Nucleus accumbens (tissue), 56 donors: ENCODE measurements at regions not wholly inside any gene's neighbourhood (a gene's known extent, or its start where the extent isn't known, plus 50 kb on each side); places are given as distances from the start of the nearest gene placed in this dataset.
"Not testable (repeated sequence)": the region's sequence is repeated elsewhere in the genome, so short reads cannot be mapped to it uniquely, and the experiment has no call there.

Experiments
- DNase-seq, 56 donors: peaks; one replicate each; lab custom pipeline; 2025; lab: John Stamatoyannopoulos, UW

DNA sequence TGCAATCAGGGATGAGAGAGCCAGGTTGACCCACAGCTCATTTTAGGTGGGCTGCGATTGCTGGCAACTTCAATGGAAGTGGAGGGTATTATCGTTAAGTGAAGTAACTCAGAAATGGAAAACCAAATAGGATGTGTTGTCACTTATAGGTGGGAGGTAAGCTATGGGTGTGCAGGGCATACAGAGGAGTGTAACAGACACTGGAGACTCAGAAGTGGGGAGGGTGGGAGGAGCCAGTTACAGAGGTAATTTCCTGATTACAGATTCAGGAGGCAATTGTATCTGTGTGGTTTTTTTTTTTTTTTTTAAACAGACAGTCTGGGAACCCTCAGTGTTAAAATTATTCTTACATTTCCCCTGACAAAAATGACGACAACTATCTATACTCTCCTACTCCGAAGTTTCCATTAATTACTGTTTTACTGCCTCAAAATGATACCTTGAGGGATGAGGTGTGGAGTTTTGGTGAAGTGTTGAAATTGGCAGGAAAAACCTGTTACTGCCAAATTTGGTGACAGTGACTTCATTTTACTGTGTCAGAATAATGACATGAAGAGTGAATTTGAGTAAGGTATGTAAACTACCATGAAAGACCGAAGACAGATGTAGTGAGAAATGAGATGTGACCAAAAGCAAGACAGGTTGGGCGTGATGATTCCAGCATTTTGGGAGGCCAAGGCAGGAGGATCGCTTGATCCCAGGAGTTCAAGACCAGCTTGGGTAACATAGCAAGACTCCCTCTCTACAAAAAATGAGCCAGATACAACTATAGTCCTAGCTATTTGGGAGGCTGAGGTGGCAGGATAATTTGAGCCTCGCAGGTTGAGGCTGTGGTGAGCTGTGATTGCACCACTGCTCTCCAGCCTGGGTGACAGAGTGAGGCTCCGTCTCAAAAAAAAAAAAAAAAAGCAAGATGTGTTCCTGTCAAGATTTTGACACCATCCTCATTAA lies 415.0 kb upstream of the AMELY start:
- no peak for DNase-seq

DNA sequence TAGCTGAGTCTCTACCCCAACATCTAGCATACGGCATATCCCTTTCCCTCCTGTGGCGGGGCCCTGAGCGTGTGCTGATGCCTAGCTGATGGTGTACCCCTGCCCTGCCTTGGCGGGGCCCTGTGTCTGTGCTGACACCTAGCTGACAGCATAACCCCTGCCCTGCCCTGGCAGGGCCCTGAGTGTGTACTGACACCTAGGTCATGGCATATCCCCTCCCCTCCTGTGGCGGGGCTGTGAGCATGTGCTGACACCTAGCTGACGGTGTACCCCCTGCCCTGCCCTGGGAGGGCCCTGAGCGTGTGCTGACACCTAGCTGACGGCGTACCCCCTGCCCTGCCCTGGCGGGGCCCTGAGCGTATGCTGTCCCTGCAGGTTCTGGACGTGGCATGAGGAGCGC lies 414.0 kb upstream of the AMELY start:
- no peak for DNase-seq

DNA sequence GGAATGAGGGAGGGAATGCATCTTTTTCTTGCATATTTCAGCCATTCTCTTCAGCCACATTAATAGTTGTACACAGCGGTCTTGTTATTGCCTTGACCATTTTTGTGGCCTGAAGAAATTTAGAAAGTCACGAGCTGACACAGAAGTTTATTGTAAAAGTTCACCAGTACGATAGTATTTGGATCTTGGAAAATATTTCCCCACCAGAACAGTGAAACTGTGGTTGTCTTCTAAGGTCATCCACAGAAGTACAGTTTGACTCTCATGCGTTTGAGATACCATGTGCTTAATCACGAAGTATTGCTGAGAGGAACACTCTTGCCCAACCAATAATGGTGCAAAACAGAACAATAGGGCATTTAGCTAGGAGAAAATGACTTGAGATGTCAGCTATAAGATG lies 409.2 kb upstream of the AMELY start:
- no peak for DNase-seq

DNA sequence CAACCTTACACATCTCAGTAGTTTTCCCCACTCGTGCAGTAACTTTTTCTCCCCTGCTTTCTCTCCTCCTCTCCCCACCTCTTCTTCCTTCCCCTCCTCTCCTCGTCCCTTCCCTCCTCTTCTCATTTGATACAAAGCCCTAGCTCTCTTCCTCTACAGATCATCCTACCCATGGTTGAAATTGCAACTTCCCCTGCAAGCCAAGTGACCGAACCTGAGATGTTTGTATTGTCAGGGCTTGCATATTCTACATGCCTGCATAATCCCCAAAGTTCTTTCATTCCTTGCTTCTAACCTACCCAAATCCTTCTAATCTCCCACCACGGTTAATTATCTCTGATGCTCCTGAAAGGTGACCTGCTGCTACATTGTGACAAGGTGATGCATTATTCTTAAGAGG lies 408.6 kb upstream of the AMELY start:
- not testable (repeated sequence) for DNase-seq

DNA sequence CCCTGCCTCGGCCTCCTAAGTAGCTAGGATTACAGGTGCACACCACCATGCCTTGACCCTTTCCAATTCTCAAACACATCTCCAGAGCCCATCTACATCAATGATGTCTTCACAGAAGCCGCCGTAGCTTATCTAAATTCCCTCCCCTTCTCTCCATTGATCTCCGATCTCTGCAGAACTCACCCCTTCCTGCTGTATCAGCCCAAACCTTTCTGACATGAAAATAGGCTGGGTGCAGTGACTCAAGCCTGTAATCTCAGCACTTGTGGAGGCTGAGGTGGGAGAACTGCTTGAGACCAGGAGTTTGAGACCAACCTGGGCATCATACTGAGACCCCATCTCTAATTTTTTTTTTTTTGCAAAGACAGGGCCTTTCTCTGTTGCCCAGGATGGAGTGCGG lies 406.6 kb upstream of the AMELY start:
- DNase-seq, result no peak

DNA sequence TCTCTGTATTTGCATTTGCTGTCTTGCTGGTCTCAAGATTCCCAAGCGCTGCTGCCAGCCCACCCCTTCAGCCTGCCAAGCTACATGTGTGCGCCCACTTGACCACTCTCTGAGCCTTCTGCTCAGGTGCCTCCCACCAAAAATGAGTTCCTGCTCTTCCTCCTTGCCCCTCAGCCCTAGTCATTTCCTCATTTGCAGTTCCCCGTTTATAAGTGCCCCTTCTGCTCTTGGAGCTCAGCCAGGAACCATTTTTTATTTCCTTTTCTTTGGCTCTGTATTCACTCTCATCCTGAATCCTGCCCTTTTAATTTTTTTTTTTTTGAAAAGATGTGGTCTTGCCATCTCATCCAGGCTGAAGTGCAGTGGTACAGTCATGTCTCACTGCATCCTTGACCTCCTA lies 406.0 kb upstream of the AMELY start:
- DNase-seq, result peak in 1 of 56 donors; percentile 0

DNA sequence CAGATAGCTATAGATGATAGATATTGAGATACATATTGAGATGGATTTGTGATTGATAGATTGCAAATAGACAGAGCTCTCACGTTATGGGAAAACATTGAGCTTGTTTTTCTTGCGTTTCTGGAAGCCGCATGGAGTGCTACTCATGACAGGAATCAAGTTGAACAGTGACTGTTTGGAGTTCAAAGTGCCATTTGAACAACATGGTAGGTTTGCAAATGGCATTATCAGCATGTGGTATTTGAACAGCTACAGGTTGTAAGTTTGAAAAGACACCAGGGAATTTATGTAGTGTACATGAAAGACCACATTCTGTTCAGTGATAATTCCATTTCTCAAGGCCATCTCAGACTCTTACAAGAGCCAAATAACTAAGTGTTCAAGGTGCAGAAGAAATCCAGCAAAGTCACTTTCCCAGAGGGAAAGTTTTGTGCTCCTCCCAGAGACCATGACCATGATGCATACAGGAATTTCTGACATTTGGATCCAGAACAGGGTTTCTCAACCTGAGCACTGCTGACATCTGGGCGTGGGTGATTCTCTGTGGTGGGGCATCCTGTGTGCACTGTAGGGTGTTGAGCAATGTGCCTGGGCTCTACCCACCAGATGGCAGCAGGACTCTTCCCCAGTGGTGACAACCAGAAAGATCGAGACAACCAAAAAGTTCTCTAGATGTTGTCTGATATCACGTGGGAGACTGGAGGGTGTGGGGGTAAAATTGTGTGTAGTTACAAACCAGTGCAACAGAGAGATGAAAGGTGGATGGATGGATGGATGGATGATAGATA lies 399.1 kb upstream of the AMELY start:
- DNase-seq, result no peak

DNA sequence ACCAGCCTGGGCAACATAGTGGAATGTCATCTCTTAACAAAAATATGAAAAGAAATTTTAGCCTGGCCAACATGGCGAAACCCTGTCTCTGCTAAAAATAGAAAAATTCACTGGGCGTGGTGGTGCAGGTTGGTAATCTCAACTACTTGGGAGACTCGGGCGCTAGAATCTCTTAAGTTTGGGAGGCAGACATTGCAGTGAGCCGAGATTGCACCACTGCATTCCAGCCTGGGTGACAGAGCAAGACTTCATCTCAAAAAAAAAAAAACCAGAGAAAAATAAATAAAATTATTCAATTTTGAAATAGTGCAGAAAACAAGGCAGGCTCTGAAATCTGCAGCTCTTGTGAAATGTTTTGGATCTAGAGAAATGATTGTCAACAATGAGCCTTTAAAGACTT lies 397.3 kb upstream of the AMELY start:
- no peak for DNase-seq

DNA sequence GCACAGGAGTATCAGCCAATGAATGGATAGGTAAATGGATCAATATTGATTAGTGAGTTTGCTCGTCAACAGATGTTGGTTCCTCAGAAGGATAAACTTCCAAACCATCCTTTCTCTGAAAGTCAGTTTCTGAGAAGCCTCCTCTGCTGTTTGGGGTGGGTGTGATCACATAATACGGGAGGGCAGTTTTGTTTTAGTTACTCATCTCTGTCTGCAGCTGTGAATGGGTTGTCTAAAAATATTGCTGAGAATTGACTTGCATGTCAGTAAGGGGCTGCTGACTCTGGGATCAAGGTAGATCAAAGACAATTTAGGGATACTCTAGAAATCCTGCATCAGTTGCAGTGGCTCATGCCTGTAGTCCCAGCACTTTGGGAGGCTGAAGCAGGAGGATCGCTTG lies 390.8 kb upstream of the AMELY start:
- DNase-seq, result no peak

DNA sequence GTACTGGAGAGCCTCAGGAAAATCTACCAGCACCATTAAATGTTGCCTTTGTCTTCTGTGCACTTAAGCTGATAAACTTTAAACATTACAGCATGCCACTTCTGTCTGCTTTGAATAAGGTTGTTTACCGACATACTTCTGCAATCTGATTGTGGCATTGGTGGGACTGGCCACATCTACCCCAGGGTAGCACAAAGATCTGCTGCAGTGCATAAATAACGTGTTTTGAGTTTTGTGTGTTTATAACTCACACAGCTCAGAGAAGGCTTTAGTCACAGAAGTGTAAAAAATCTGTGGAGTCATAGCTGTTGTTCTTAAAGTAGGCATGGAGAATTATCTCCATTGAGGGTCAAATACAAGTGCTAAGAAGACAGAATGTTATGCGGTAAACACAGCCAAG lies 388.4 kb upstream of the AMELY start:
- DNase-seq, result no peak

DNA sequence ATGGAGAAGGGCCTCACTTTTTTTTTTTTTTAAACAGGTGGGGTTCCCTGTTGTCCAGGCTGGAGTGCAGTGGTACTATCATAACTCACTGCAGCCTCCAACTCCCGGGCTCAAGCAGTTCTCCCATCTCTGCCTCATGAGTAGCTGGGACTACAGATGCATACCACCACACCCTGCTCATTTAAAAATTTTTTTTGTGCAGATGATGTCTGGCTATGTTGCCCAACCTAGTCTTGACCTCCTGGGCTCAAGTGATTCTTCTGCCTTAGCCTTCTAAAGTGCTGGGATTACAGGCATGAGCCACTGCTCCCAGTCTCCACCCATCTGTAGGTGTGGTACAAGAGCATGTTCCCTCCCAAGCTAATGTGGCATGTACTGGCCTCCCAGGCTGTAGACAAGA lies 380.6 kb upstream of the AMELY start:
- DNase-seq, result no peak

DNA sequence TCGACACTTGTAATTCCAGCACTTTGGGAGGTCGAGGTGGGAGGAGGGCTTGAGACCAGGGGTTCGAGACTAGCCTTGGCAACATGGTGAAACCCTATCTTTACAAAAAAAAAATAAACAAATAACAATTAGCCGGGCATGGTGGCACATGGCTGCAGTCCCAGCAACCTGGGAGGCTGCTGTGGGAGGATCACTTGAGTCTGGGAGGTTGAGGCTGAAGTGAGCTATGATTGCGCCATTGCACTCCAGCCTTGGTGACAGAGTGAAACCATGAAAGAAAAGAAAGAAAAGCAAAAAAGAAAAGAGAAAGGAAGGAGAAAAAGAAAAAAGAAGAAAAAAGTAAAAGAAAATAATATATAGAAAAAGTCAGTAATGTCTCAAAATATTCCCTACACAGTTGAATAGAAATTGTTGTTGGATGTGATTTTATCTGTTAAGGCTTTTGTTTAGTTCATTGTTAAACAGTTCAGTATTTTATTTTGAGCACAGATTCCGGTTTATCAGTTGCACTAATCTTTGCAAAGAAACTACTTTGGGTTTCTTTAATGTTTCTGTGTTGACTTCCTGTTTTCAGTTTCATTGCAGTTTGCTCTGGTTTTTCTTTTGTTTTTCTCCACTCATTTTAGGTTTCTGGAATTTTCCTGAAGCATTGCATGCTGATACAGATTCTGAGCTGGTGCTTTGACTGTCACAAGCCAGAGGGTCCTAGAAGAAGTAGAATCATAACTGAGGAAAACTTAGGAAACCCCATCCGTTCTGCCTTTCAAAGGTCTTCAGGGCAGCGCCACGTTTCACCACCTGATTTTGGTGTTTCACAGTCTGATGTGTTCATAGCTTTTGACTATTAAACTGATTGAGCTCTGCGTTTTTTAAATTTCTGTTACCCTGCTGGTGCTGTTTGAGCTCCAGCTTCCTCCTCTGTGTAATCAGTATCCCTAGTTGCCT lies 378.6 kb upstream of the AMELY start:
- DNase-seq, result no peak

DNA sequence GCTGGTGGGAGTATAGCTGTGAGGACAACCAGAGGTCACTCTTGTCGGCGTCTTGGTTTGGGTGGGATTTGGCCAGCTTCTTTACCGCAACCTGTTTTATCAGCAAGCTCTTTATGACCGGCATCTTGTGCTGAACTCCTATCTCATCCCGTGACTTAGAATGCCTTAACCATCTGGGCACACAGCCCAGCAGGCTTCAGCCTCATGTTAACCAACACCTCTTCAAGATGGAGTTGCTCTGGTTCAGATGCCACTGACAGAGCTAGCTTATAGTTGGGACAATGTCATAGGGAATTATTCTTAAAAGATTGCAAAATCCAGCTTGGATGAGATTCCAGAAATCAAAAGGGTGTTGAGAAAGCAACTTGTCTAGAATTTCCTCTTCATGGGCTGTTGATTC lies 377.1 kb upstream of the AMELY start:
- DNase-seq, result no peak

DNA sequence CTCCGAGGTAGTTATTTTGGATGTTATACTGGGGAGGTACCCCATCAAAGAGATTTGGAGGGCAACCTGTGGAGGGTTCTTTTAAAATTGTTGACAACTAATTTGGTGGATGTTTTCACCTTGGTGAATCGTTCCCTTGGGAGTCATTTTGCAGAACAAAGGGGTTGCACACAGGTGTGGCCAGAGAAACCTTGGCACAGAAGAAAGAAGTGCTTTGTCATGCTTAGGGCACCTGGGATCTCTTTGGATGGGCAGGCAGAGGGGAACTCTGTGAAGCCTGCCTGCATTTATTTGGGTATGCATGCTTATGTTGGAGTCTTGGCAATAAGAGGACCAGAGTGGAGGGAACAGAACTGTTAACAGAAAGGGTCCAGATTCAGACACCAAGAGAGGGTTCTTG lies 376.4 kb upstream of the AMELY start:
- DNase-seq, result not testable (repeated sequence)

DNA sequence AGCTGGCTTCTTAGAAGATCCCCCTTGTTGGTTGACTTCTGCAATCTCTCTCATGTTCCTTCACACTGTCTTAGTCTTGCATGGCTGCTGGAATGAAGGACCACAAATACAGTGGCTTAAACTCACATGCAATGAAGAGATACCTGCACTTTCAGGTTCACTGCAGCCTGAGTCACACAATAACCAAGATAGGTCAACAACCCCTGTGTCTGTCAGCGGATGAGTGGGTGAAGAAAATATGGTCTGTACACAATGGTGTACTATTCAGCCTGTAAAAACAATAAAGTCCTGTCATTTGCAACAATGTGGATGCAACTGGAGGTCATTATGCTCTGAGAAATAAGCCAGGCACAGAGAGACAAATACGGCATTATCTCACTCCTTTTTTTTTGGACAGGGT lies 373.8 kb upstream of the AMELY start:
- DNase-seq, result no peak

DNA sequence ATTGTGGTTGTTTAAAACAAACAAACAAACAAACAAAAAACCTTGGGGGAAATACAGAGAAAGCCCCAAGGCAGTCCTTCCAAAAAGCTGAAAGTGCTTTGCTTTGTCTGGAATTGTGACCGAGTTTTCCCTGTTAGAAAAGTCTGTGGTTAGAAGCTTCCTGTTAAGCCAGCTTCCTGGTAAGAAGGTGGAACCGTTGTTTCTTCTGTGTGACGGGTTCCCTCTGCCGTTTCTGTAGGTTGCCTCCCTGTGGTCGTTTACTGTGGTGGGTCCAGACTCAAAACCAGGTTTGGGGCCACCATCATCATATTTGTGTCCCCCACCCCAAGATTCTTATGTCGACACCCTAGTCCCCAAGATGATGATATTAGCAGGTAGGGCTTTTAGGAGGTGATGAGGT lies 371.4 kb upstream of the AMELY start:
- DNase-seq, result no peak

DNA sequence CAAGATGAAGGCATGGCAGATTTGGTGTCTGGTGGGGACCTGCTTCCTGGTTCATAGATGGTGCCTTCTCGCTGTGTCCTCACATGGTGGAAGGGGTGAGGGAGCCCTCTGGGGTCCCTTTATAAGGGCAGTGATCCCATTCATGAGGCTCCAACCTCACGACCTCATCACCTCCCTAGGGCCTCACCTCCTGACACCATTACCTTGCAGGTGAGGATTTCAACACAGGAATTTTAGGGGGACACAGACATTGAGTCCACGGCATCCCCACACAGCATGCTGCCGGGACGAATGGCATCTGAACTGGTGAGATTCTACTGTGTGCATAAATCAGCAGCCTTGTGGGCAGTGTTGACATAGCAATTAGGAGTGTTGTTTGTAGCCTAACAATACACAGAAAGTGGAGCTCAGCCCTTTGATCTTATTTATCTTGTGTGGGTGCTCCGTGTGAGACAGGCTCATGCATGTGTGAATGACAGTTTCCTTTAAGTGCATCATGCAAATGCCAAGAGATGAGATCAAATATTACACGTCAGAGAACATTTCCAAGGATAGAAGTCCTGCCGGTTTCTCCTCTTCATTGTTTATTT lies 368.7 kb upstream of the AMELY start:
- DNase-seq, result not testable (repeated sequence)

DNA sequence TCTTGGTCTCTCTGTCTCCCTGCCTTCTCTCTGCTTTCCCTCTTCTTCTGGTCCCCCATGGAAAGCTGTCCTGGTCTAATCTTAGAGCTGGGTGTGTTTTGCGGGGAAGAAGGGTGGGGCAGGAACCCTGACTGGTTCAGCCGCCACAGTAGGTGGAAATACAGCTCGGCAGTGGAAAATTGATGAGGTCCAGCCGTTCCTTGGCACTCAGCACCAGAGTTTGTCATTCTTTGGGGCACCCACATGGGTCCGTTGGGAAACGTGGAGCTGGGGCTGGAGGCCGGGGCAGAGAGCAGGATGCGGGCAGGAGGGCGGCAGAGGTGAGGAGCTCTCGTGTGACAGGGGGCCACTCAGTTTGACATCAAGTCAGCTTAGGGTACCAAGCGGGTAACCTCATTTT lies 364.2 kb upstream of the AMELY start:
- peak in 2 of 56 donors; percentile 0 for DNase-seq

DNA sequence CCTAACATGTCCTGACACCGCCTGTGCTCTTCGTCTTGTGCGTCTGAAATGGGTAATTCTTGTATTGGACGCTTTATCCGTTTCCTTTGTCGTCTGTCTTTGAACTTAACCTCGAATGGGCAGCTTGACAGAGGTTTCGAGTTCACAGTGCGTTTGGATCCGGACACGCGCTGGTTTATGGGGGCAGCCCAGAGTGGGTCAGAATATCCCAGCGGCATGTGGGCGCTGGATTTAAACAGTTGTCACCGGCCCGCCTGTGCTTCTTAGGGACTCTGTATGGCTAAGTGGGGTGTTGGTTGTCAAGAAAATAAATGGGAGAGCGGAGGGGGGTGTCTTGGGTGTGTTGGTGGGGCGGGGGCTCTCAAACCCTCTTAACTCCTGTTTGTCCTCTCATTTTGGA lies 363.5 kb upstream of the AMELY start:
- no peak for DNase-seq

DNA sequence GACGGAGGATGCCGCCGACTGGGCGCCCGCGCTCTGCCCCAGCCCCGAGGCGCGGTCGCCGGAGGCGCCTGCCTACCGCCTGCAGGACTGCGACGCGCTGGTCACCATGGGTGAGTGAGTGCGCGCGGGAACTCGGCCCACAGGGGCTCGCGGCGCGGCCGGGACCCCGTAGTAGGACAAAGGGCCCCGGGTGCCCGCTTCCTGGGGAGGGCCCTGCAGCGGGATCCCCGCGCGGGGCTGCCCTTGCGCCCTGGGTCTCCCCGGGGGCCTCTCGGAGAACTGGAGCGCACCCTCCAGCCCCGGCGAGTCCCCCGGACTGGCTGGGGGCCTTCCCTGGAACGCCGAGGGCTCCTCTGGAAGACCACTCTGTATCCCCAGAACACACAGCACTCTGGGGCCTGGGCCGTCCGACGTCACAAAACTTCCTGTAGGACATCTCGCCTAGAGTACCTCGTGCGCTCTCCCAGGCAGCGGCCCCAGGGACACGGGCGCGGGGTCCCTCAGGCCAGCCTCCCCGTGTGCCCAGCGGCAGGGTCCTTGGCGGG lies 362.9 kb upstream of the AMELY start:
- DNase-seq, result peak in 2 of 56 donors; percentile 0
